ENCODE measurements at regions not wholly inside any gene's neighbourhood (a gene's known extent, or its start where the extent isn't known, plus 50 kb on each side); places are given as distances from the start of the nearest gene placed in this dataset.
A peak's percentile ranks its signal among the peaks of the same experiment; 100 is the strongest.

- no peak for TF ChIP-seq POLR2A (IDR thresholded peaks at IDR 0.05; ENCODE audit: extremely low read depth, insufficient read length)
- TF ChIP-seq MAX (IDR thresholded peaks at IDR 0.05; ENCODE audit: low read depth, low read length): 0 out of 2 replicates have a peak, but pooled peaks have one; percentile 2
- no peak for TF ChIP-seq MYC (IDR thresholded peaks at IDR 0.05; ENCODE audit: low read depth, low read length)
- no peak for TF ChIP-seq CTCF (IDR thresholded peaks at IDR 0.05; ENCODE audit: low read depth, low read length)
- H3K4me3 ChIP-seq (ENCODE audit: low read depth, low read length): no peak overlapping the region
- peak; percentile 5 for DNase-seq (ENCODE audit: low read depth)
Observed at GRCh38 chr9:88697764-88698432, 162.9 kb downstream of the NXNL2 start.

GRCh38 chr9:88702985-88703384, 168.0 kb downstream of the NXNL2 start:
- DNase-seq (ENCODE audit: low read depth): no peak
- no peak overlapping the region for H3K4me3 ChIP-seq (ENCODE audit: low read depth, low read length)
- no peak for TF ChIP-seq CTCF (IDR thresholded peaks at IDR 0.05; ENCODE audit: low read depth, low read length)
- TF ChIP-seq POLR2A (IDR thresholded peaks at IDR 0.05; ENCODE audit: extremely low read depth, insufficient read length): no peak
- no peak for TF ChIP-seq MYC (IDR thresholded peaks at IDR 0.05; ENCODE audit: low read depth, low read length)
- TF ChIP-seq MAX (IDR thresholded peaks at IDR 0.05; ENCODE audit: low read depth, low read length): no peak

- TF ChIP-seq CTCF (IDR thresholded peaks at IDR 0.05; ENCODE audit: low read depth, low read length): no peak
- TF ChIP-seq MAX (IDR thresholded peaks at IDR 0.05; ENCODE audit: low read depth, low read length): no peak
- TF ChIP-seq POLR2A (IDR thresholded peaks at IDR 0.05; ENCODE audit: extremely low read depth, insufficient read length): no peak
- TF ChIP-seq MYC (IDR thresholded peaks at IDR 0.05; ENCODE audit: low read depth, low read length): no peak
- no peak for DNase-seq (ENCODE audit: low read depth)
- H3K4me3 ChIP-seq (ENCODE audit: low read depth, low read length): no peak overlapping the region
Observed at GRCh38 chr9:88706193-88707113, 171.5 kb downstream of the NXNL2 start.

- TF ChIP-seq POLR2A (IDR thresholded peaks at IDR 0.05; ENCODE audit: extremely low read depth, insufficient read length) (no peak), MAX (IDR thresholded peaks at IDR 0.05; ENCODE audit: low read depth, low read length) (no peak), MYC (IDR thresholded peaks at IDR 0.05; ENCODE audit: low read depth, low read length) (no peak), CTCF (IDR thresholded peaks at IDR 0.05; ENCODE audit: low read depth, low read length) (no peak)
- no peak for DNase-seq (ENCODE audit: low read depth)
Observed at GRCh38 chr9:88710449-88710848, 175.5 kb downstream of the NXNL2 start.

GRCh38 chr9:88711719-88712118, 176.7 kb downstream of the NXNL2 start:
- H3K4me3 ChIP-seq (ENCODE audit: low read depth, low read length): no peak overlapping the region
- no peak for DNase-seq (ENCODE audit: low read depth)
- TF ChIP-seq POLR2A (IDR thresholded peaks at IDR 0.05; ENCODE audit: extremely low read depth, insufficient read length) (no peak), MYC (IDR thresholded peaks at IDR 0.05; ENCODE audit: low read depth, low read length) (no peak), MAX (IDR thresholded peaks at IDR 0.05; ENCODE audit: low read depth, low read length) (no peak), CTCF (IDR thresholded peaks at IDR 0.05; ENCODE audit: low read depth, low read length) (no peak)

More at GRCh38 chr9:88710449-88710848, 175.5 kb downstream of the NXNL2 start:
- H3K4me3 ChIP-seq (ENCODE audit: low read depth, low read length): no peak overlapping the region

Measured in NB4 (cell line).